GM12864 (cell line): ENCODE measurements at regions not wholly inside any gene's neighbourhood (a gene's known extent, or its start where the extent isn't known, plus 50 kb on each side); places are given as distances from the start of the nearest gene placed in this dataset.

Experiments used
- DNase-seq: peaks from one replicate; pipeline ENCODE4 v3.0.0-alpha.2; 2011; ENCODE audit warnings: low read depth
- H3K4me3 ChIP-seq: 2 replicates; pipeline ENCODE4 v1.5.1; 2011; ENCODE audit warnings: mild to moderate bottlenecking, low read depth, low read length, control low read depth
- CTCF ChIP-seq: IDR thresholded peaks from 2 replicates; pipeline ENCODE4 v1.5.1; 2011; ENCODE audit warnings: low read depth, mild to moderate bottlenecking, moderate library complexity, low read length, control low read depth, inconsistent platforms; ENCODE audit errors: missing control alignments

DNA sequence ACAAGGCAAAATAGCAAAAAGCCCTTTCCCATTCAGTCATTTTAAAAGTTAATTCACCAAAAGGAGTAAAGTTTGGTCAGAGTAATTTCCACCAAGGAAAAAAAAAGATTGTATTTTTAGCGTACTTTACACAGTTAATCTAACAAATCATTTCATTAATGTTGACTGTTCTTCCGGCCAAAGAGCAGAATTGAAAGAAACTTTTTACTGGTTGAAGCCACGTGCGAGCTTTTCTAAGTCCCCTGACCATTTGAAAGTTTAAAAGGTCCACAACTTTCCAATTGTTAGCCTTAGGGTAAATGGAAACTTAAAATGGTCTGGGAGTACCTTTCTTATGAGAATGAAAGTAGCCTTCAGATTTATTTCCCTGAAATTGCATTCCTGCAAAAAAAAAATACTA lies 296.7 kb downstream of the ARL4A start:
- H3K4me3 ChIP-seq = no peak overlapping the region
- no peak for DNase-seq
- no peak for TF ChIP-seq CTCF

DNA sequence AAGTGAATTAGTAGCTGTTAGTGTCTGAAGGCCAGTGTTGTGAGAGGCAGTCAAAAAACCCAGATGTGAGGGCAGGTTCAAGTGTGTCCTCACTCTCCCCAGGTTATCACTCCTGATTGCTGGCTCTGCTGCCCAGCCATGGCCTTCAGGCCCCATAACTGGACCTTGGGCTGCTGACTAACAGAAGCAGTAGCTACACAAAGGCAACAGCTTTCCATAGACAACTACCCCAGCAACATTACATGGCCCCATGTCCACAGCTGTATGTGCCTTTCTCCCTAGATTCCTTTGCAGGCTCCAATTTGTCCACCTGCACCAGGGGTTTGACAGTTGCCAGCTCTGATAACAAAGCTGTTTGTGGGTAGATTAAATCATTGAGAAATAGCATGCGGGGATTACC lies 297.8 kb downstream of the ARL4A start:
- TF ChIP-seq CTCF = no peak
- no peak overlapping the region for H3K4me3 ChIP-seq
- DNase-seq = no peak

DNA sequence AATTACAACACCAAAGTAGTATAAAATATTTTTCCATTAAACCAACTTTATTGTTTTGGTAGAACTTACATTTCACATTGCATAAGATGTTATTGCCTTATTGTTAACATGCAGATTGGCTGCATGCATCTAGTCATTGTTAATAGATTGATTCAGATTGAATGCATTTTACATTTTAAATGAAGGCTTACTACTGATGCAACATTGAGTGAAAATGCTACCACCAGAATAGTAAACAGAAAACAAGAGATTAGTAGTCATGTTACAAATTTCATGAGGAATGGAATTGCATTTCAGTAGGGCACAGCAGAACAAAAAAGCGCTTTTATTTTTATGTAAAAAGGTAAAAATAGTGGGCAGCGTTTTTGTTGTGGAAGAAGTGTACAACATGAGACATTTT lies 298.3 kb downstream of the ARL4A start:
- no peak overlapping the region for H3K4me3 ChIP-seq
- TF ChIP-seq CTCF = no peak
- DNase-seq = no peak

- TF ChIP-seq CTCF = no peak
- no peak for DNase-seq
- no peak overlapping the region for H3K4me3 ChIP-seq
Observed at GRCh38 chr7:12987238-12987637, 299.8 kb downstream of the ARL4A start.

GRCh38 chr7:12990440-12990839 lies 303.0 kb downstream of the ARL4A start:
- no peak for DNase-seq
- no peak overlapping the region for H3K4me3 ChIP-seq
- TF ChIP-seq CTCF = no peak

GRCh38 chr7:12993025-12993424 lies 305.6 kb downstream of the ARL4A start:
- no peak for TF ChIP-seq CTCF
- DNase-seq = no peak
- H3K4me3 ChIP-seq = no peak overlapping the region

DNA sequence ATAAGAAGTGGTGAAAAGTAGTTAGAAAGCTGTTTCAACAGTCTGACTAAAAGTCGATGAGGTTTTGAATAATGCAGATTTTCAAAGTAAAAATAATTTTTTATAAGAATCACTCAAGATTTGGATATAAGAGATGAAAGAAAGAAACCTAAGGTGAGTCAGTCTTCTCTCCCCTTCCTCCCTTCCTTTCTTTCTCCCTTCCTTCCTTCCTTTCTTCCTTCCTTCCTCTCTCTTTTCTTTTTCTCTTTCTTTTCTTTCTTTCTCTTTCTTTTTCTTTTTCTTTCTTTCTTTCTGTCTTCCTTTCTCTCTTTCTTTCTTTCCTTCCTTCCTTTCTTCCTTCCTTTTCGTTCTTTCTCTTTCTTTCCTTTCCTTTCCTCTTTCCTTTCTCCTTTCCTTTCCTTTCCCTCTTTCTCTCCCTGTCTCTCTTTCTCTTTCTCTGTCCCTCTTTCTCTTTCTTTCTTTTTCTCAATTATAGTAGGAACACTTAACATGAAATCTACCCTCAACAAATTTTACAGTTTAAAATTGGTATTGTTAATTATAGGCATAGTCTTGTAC lies 308.6 kb downstream of the ARL4A start:
- TF ChIP-seq CTCF = no peak
- no peak for DNase-seq
- H3K4me3 ChIP-seq = no peak overlapping the region
